ENCODE measurements at regions not wholly inside any gene's neighbourhood (a gene's known extent, or its start where the extent isn't known, plus 50 kb on each side); places are given as distances from the start of the nearest gene placed in this dataset.
"Not testable (repeated sequence)": the region's sequence is repeated elsewhere in the genome, so short reads cannot be mapped to it uniquely, and the experiment has no call there.

GRCh38 chr1:99506631-99507030 lies 139.3 kb upstream of the PALMD start:
- Mint-ChIP-seq H3K36me3 (ENCODE audit: low read depth, unreplicated experiment) (peaks cover 9% of the 10 kb centered on the region), H3K27me3 (ENCODE audit: unreplicated experiment) (peaks cover 1% of the 10 kb centered on the region), H3K4me3 (ENCODE audit: unreplicated experiment) (no peak overlapping the region), H3K27ac (ENCODE audit: unreplicated experiment) (no peak overlapping the region), H3K9me3 (ENCODE audit: unreplicated experiment) (peaks cover 7% of the 10 kb centered on the region), H3K4me1 (ENCODE audit: unreplicated experiment) (no peaks in the 10 kb centered on the region)
- DNase-seq (ENCODE audit: low spot score) = no peak
- TF ChIP-seq, protein P1, sequence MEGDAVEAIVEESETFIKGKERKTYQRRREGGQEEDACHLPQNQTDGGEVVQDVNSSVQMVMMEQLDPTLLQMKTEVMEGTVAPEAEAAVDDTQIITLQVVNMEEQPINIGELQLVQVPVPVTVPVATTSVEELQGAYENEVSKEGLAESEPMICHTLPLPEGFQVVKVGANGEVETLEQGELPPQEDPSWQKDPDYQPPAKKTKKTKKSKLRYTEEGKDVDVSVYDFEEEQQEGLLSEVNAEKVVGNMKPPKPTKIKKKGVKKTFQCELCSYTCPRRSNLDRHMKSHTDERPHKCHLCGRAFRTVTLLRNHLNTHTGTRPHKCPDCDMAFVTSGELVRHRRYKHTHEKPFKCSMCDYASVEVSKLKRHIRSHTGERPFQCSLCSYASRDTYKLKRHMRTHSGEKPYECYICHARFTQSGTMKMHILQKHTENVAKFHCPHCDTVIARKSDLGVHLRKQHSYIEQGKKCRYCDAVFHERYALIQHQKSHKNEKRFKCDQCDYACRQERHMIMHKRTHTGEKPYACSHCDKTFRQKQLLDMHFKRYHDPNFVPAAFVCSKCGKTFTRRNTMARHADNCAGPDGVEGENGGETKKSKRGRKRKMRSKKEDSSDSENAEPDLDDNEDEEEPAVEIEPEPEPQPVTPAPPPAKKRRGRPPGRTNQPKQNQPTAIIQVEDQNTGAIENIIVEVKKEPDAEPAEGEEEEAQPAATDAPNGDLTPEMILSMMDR (IDR thresholded peaks at IDR 0.05; ENCODE audit: unreplicated experiment) = no peak

GRCh38 chr1:99507446-99507845 lies 138.5 kb upstream of the PALMD start:
- H3K4me3 Mint-ChIP-seq (ENCODE audit: unreplicated experiment); H3K9me3 Mint-ChIP-seq (ENCODE audit: unreplicated experiment); H3K4me1 Mint-ChIP-seq (ENCODE audit: unreplicated experiment); H3K27ac Mint-ChIP-seq (ENCODE audit: unreplicated experiment); H3K36me3 Mint-ChIP-seq (ENCODE audit: low read depth, unreplicated experiment); H3K27me3 Mint-ChIP-seq (ENCODE audit: unreplicated experiment); DNase-seq (ENCODE audit: low spot score): not testable (repeated sequence)

DNA sequence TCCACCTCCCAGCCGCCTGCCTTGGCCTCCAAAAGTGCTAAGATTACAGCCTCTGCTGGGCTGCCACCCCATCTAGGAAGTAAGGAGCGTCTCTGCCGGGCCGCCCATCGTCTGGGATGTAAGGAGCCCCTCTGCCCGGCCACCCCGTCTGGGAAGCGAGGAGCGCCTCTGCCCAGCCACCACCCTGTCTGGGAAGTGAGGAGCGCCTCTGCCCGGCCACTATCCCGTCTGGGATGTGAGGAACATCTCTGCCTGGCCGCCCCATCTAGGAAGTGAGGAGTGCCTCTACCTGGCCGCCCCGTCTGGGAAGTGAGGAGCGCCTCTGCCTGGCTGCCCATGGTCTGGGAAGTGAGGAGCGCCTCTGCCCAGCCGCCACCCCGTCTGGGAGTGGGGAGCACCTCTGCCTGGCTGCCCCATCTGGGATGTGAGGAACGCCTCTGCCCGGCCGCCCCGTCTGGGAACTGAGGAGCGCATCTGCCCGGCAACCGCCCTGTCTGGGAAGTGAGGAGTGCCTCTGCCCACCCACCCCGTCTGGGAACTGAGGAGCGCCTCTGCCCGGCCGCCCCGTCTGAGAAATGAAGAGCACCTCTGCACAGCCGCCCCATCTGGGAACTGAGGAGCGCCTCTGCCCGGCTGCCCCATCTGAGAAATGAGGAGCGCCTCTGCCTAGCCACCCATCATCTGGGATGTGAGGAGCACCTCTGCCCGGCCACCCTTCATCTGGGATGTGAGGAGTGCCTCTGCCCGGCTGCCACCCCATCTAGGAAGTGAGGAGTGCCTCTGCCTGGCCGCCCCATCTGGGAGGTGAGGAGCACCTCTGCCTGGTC lies 137.8 kb upstream of the PALMD start:
- H3K4me3 Mint-ChIP-seq (ENCODE audit: unreplicated experiment) = no peak overlapping the region
- peaks cover 1% of the 10 kb centered on the region for H3K27me3 Mint-ChIP-seq (ENCODE audit: unreplicated experiment)
- TF ChIP-seq, protein P1 (IDR thresholded peaks at IDR 0.05; ENCODE audit: unreplicated experiment) = no peak
- H3K36me3 Mint-ChIP-seq (ENCODE audit: low read depth, unreplicated experiment) = peaks cover 9% of the 10 kb centered on the region
- H3K4me1 Mint-ChIP-seq (ENCODE audit: unreplicated experiment) = no peaks in the 10 kb centered on the region
- H3K9me3 Mint-ChIP-seq (ENCODE audit: unreplicated experiment) = peaks cover 7% of the 10 kb centered on the region
- no peak overlapping the region for H3K27ac Mint-ChIP-seq (ENCODE audit: unreplicated experiment)
- DNase-seq (ENCODE audit: low spot score) = no peak

GRCh38 chr1:99508733-99509445 lies 137.0 kb upstream of the PALMD start:
- not testable (repeated sequence) for H3K9me3 Mint-ChIP-seq (ENCODE audit: unreplicated experiment); H3K36me3 Mint-ChIP-seq (ENCODE audit: low read depth, unreplicated experiment)

DNA sequence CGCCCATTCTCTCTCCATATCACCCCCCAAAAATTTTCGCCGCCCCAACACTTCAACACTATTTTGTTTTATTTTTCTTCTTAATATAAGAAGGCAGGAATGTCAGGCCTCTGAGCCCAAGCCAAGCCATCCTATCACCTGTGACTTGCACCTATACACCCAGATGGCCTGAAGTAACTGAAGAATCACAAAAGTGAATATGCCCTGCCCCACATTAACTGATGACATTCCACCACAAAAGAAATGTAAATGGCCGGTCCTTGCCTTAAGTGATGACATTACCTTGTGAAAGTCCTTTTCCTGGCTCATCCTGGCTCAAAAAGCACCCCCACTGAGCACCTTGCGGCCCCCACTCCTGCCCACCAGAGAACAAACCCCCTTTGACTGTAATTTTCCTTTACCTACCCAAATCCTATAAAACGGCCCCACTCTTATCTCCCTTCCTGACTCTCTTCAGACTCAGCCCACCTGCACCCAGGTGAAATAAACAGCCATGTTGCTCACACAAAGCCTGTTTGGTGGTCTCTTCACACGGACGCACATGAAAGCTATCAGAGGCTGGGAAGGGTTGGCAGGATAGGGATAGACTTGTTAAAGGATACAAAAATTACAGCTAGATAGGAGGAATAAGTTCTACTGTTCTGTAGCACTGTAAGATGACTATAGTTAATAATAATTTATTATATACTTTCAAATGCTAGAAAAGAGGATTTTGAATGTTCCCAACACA lies 130.9 kb upstream of the PALMD start:
- H3K4me1 Mint-ChIP-seq (ENCODE audit: unreplicated experiment); H3K27ac Mint-ChIP-seq (ENCODE audit: unreplicated experiment); H3K36me3 Mint-ChIP-seq (ENCODE audit: low read depth, unreplicated experiment); H3K4me3 Mint-ChIP-seq (ENCODE audit: unreplicated experiment); H3K9me3 Mint-ChIP-seq (ENCODE audit: unreplicated experiment); H3K27me3 Mint-ChIP-seq (ENCODE audit: unreplicated experiment); DNase-seq (ENCODE audit: low spot score): not testable (repeated sequence)

More at GRCh38 chr1:99508733-99509445, 137.0 kb upstream of the PALMD start:
- not testable (repeated sequence) for H3K27ac Mint-ChIP-seq (ENCODE audit: unreplicated experiment); H3K4me3 Mint-ChIP-seq (ENCODE audit: unreplicated experiment); H3K27me3 Mint-ChIP-seq (ENCODE audit: unreplicated experiment); H3K4me1 Mint-ChIP-seq (ENCODE audit: unreplicated experiment); DNase-seq (ENCODE audit: low spot score)

GRCh38 chr1:99516141-99516540 lies 129.8 kb upstream of the PALMD start:
- no peak overlapping the region for H3K27ac Mint-ChIP-seq (ENCODE audit: unreplicated experiment)
- H3K27me3 Mint-ChIP-seq (ENCODE audit: unreplicated experiment) = peaks cover 1% of the 10 kb centered on the region
- no peak overlapping the region for H3K4me3 Mint-ChIP-seq (ENCODE audit: unreplicated experiment)
- TF ChIP-seq, protein P1 (IDR thresholded peaks at IDR 0.05; ENCODE audit: unreplicated experiment) = no peak
- no peaks in the 10 kb centered on the region for H3K36me3 Mint-ChIP-seq (ENCODE audit: low read depth, unreplicated experiment)
- no peak for DNase-seq (ENCODE audit: low spot score)
- no peaks in the 10 kb centered on the region for H3K4me1 Mint-ChIP-seq (ENCODE audit: unreplicated experiment)
- H3K9me3 Mint-ChIP-seq (ENCODE audit: unreplicated experiment) = no peaks in the 10 kb centered on the region
